HUES6 (cell line): ENCODE measurements at regions not wholly inside any gene's neighbourhood (a gene's known extent, or its start where the extent isn't known, plus 50 kb on each side); places are given as distances from the start of the nearest gene placed in this dataset.
A peak's percentile ranks its signal among the peaks of the same experiment; 100 is the strongest.

Experiments used
- H3K27ac ChIP-seq: 2 replicates; pipeline ENCODE4 v1.7.0; 2013; ENCODE audit warnings: low read depth, mild to moderate bottlenecking, low read length, inconsistent platforms
- H3K27me3 ChIP-seq: 2 replicates; pipeline ENCODE4 v1.6.1; 2013; ENCODE audit warnings: low read length; ENCODE audit not compliant: control insufficient read depth, insufficient read depth
- H3K36me3 ChIP-seq: 2 replicates; pipeline ENCODE4 v1.6.1; 2013; ENCODE audit warnings: low read length; ENCODE audit not compliant: control insufficient read depth, insufficient read depth
- H3K4me1 ChIP-seq: 2 replicates; pipeline ENCODE4 v1.6.1; 2013; ENCODE audit warnings: low read length; ENCODE audit not compliant: control insufficient read depth, insufficient read depth
- H3K4me3 ChIP-seq: 2 replicates; pipeline ENCODE4 v1.5.1; 2013; ENCODE audit warnings: low read depth, low read length
- H3K9ac ChIP-seq: one replicate; pipeline ENCODE4 v1.6.1; 2013; ENCODE audit warnings: mild to moderate bottlenecking, low read length
- H3K9me3 ChIP-seq: 2 replicates; pipeline ENCODE4 v1.6.1; 2013; ENCODE audit warnings: low read depth, low read length; ENCODE audit not compliant: control insufficient read depth, insufficient read depth

DNA sequence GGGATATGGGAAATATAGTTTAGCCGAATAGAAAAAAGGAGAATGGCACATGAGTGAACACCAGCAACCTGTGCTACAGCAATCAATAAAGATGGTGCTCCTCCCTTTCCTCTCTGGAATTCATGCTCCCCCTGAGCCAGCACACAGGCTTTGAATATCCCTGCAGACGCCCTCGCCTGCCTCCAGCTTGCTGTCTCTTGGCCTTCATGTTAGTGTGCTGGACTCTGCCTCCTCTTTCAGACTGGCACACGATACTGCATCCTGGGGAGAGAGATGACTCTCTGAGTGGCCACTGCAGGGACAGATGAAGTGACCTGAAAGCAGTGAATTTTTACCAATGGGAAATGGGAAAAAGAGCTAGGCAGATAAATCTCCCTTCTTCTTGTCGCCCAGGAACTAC is 498.6 kb upstream of the SALL1 start:
- Histone ChIP-seq H3K27ac (no peak overlapping the region), H3K36me3 (no peaks in the 10 kb centered on the region), H3K4me3 (no peak overlapping the region), H3K9me3 (0 out of 2 replicates have a peak, but pooled peaks cover 9% of the 10 kb centered on the region), H3K4me1 (peaks cover 10% of the 10 kb centered on the region), H3K9ac (no peak overlapping the region), H3K27me3 (no peaks in the 10 kb centered on the region)

DNA sequence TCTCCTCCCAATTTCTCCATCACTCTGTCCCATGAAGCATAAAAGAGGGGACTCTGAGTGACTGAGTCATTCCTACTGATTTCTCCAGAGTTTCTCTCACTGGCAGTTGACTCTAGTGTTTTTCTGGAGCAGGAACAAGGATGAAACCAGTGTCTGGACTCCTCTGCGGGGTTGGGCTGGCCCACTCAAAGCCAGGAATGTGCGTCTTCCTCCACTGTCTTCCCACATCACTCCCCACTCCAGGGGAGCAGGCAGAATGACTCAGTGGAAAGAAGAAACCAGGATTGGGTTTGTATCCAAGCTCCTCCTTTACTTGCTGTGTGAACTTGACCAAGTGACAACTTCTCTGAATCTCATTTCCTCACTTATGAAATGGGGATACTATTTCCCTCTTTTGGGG is 497.5 kb upstream of the SALL1 start:
- Histone ChIP-seq H3K27me3 (no peaks in the 10 kb centered on the region), H3K27ac (no peak overlapping the region), H3K36me3 (no peaks in the 10 kb centered on the region), H3K9ac (no peak overlapping the region), H3K4me3 (no peak overlapping the region), H3K4me1 (peaks cover 10% of the 10 kb centered on the region), H3K9me3 (0 out of 2 replicates have a peak, but pooled peaks cover 9% of the 10 kb centered on the region)

DNA sequence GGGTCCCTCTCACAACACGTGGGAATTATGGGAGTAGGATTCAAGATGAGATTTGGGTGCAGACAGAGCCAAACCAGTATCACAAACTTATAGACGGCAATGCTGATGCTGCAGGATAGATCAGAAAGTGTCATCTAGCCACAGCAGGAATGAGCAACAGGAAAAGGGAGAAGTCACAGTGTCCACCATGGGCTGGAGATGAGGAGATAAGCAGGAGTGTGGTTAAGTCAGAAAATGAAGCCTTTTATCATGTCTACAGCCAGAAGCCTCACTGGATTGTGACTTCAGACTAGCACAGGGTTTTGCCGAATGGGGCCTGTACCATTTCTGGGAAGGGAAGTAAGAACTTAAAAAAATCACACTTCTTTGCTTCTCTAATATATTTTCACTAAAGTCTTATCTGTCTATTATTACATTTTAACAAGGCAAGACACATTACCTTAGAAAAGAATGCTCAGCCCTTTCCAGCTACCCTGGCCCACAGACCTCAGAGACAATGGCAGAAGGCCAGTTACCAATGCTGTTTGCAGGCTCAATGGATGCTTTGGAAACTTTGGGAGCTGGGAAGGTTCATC is 490.2 kb upstream of the SALL1 start:
- no peaks in the 10 kb centered on the region for H3K36me3 ChIP-seq

DNA sequence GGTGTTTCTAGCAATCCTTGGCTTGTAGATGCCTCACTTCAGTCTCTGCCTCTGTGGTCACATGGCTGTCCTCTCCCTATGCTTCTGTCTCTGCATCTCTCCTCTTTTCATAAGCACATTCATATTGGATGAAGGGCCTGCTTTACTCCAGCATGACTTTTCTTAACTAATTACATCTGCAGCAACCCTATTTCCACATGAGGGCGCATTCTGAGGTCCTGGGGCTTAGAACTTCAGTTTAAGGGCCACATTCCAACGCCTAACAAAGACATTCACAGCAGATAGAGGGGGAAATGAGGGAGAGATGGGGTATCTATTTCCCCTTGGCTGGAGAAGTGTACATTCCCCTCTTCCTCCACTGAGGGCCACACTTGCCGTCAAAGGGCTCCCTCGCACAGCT is 489.1 kb upstream of the SALL1 start:
- peaks cover 8% of the 10 kb centered on the region; the same call in 1 of the 2 replicates for H3K9me3 ChIP-seq
- no peaks in the 10 kb centered on the region; the same call in 1 of the 2 replicates for H3K27me3 ChIP-seq
- H3K36me3 ChIP-seq = no peaks in the 10 kb centered on the region
- H3K27ac ChIP-seq = no peak overlapping the region
- no peak overlapping the region for H3K4me3 ChIP-seq
- H3K9ac ChIP-seq = no peak overlapping the region
- H3K4me1 ChIP-seq = peaks cover 28% of the 10 kb centered on the region

More for the DNA sequence above, 490.2 kb upstream of the SALL1 start:
- Histone ChIP-seq H3K27ac (no peak overlapping the region), H3K9me3 (peaks cover 8% of the 10 kb centered on the region; the same call in 1 of the 2 replicates), H3K4me3 (no peak overlapping the region), H3K27me3 (no peaks in the 10 kb centered on the region; the same call in 1 of the 2 replicates), H3K4me1 (peaks cover 24% of the 10 kb centered on the region), H3K9ac (no peak overlapping the region)

DNA sequence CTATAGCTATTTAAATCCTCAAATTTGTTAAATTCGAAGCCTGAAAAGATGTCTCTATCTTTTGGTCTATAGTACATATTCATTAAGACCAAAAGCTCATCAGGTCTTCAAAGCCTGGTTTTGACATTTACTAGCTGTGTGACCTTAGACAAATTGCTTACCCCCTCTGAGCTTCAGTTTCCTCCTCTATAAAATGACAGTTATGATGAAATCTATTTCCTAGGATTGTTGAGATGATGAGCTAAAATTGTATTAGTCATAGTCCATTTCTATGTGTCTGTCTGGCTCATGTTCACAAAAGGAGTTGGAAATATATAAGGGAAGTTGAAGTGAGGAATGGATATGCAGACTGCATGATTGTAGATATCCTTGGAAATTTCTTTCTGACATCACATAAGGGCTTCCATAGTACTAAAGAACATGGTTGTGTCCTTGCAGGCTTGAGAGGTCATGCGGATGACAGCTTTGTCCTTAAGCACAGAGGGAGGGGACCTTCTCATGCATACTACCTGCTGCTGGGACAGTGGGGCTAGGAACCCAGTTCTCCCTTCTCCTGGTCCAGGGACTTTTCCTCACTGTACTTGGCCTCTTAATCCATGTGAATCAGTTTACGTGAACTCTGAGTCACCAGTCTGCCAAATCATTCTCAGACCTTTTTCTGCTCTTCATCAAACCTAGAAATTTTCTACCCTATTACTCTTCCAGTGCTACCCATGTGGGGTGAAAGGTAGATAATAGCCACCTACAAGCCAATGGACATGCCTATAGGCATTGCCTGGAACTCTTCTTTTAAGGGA is 487.5 kb upstream of the SALL1 start:
- Histone ChIP-seq H3K4me3 (no peak overlapping the region), H3K27me3 (no peaks in the 10 kb centered on the region; the same call in 1 of the 2 replicates), H3K9me3 (peaks cover 8% of the 10 kb centered on the region; the same call in 1 of the 2 replicates), H3K4me1 (peaks cover 28% of the 10 kb centered on the region), H3K9ac (no peak overlapping the region), H3K27ac (no peak overlapping the region), H3K36me3 (no peaks in the 10 kb centered on the region)

DNA sequence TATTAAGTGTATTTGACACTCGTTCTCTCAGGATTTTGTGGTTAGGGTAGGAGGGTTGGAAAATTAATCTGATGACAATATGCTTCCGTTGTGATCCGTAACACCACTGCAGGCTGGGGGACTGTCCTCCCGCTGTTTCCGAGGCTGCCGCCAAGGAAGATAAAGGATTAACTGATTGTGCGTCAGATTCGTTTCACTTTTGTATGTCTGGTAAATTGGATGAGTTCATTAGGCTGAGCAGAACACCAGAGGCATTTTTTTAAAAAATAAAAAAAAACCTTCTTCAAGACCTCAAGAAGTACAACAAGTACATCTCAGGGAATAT is 486.7 kb upstream of the SALL1 start:
- Histone ChIP-seq H3K27me3 (peaks cover 2% of the 10 kb centered on the region; the same call in 1 of the 2 replicates), H3K9me3 (peaks cover 8% of the 10 kb centered on the region; the same call in 1 of the 2 replicates), H3K9ac (peak overlapping the region; percentile 45), H3K4me1 (peaks cover 28% of the 10 kb centered on the region), H3K36me3 (no peaks in the 10 kb centered on the region), H3K27ac (peak overlapping the region; percentile 58; the same call in 1 of the 2 replicates), H3K4me3 (peak overlapping the region; percentile 41)

DNA sequence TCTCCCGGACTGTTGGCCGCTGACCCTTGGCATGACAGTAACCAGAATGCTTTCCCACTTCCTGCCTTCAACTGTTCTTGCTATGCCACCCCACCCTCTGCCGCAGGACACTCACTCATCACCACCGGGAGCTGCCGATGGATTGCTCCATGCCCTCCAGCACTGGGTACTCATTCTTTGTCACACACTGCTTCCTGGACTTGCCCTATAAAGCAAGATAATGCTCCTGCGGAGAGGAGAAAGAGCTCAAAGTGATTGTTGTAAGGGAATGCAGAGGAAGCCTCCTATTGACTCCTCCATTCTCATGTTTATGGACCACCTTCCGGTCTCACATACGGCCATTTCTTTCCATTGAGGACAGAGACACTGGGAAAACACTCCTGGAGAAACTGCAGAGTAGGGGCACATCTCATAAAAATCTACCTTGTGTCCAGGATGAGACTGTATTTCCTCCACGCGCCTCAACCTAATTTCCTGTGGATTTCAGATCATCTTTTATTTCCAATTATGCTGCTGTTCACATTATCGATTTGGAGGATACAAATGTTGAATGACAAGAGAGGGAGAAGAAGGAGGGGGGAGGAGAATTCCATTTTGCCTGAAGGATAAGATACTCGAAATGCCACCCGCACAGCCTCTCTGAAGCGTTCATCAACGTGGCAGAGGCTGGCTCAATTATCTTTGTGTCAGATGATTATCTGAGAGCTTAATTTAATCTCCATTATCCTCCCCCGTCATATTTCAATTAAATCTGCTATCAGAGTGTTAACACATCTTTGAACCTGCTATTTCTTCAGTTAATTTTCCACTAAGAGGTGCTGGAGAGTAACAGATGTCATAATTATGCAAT is 486.1 kb upstream of the SALL1 start:
- Histone ChIP-seq H3K4me3 (peak overlapping the region; percentile 41), H3K36me3 (no peaks in the 10 kb centered on the region), H3K4me1 (peaks cover 28% of the 10 kb centered on the region), H3K9ac (peak overlapping the region; percentile 54), H3K27ac (peak overlapping the region; percentile 58), H3K9me3 (peaks cover 8% of the 10 kb centered on the region; the same call in 1 of the 2 replicates), H3K27me3 (peaks cover 7% of the 10 kb centered on the region; the same call in 1 of the 2 replicates)

DNA sequence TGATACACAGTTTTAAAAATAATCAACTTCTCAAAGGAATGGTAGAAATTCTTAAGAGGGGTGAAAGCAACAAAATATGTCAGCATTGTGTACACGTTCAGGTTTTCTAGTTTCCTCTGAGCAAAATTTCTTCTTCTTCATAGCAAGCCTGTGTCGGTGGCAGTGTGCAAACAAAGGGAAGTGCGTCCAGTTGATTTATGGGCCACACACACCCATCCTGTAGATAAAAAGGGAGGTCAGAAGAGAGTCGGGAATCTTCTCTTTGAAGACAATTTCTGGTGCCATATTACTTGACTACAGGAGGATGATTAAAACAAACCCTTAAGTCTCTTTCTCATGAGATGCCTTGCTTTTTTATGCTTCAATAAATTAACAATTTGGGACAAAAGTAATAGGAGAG is 484.1 kb upstream of the SALL1 start:
- peaks cover 26% of the 10 kb centered on the region; the same call in 1 of the 2 replicates for H3K27me3 ChIP-seq
- H3K9ac ChIP-seq = no peak overlapping the region
- H3K9me3 ChIP-seq = peaks cover 5% of the 10 kb centered on the region; the same call in 1 of the 2 replicates
- no peak overlapping the region for H3K27ac ChIP-seq
- no peaks in the 10 kb centered on the region for H3K36me3 ChIP-seq
- H3K4me1 ChIP-seq = peaks cover 28% of the 10 kb centered on the region
- H3K4me3 ChIP-seq = no peak overlapping the region

DNA sequence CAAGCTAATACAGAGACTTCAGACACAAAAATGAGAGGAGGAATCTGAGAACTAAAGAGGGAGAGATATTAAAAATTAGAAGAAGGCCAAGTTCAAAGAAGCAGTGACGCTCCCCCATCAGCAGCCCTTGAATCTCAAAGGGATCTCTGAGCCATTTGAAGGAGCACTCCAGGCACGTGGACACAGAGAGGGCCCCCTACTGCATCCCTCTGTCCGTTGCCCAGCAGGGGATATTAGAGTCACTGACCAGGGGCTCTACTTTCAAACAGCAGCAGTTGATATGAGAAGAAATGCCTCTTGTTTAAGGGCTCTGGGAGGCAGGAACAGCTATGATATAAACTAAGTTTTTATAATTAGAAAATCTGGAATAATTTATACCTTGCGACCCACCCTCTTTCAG is 479.0 kb upstream of the SALL1 start:
- Histone ChIP-seq H3K4me1 (peaks cover 7% of the 10 kb centered on the region; the same call in 1 of the 2 replicates), H3K9me3 (peaks cover 6% of the 10 kb centered on the region; the same call in 1 of the 2 replicates), H3K27ac (no peak overlapping the region), H3K27me3 (peaks cover 62% of the 10 kb centered on the region), H3K36me3 (no peaks in the 10 kb centered on the region), H3K4me3 (no peak overlapping the region), H3K9ac (no peak overlapping the region)

DNA sequence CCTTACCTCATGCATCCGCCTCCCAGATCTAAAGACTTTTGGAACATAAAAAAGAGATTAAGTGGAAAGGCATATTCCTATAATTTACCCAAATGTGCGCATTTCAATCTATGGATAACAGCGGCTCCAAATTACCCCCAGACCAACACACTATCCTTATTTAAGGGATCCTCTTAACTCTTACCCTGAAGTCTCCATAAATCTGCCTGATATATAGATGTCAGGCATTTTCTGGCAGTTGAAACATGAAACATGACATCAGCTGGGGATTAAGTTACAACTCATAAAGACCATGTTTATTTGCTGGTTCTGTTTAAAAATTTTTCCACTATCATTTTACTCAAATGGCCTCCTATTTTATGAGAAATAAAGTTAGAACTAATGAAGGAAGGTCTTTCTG is 478.5 kb upstream of the SALL1 start:
- Histone ChIP-seq H3K27me3 (peaks cover 62% of the 10 kb centered on the region), H3K36me3 (no peaks in the 10 kb centered on the region), H3K4me1 (peaks cover 11% of the 10 kb centered on the region), H3K27ac (no peak overlapping the region), H3K9ac (no peak overlapping the region), H3K4me3 (no peak overlapping the region), H3K9me3 (peaks cover 6% of the 10 kb centered on the region; the same call in 1 of the 2 replicates)
